GM23248 (cell line): ENCODE measurements at regions not wholly inside any gene's neighbourhood (a gene's known extent, or its start where the extent isn't known, plus 50 kb on each side); places are given as distances from the start of the nearest gene placed in this dataset.

Source experiments
- EZH2 ChIP-seq: fragments of 200-600 bp; sonication (generic); IDR thresholded peaks from 2 replicates; pipeline ENCODE4 v1.6.1; 2018; ENCODE audit warnings: antibody characterized with exemption, mild to moderate bottlenecking; ENCODE audit not compliant: insufficient read depth, poor library complexity, severe bottlenecking
- EZH2phosphoT487 ChIP-seq: fragments of 200-600 bp; sonication (generic); IDR thresholded peaks from 2 replicates; pipeline ENCODE4 v1.6.1; 2018; ENCODE audit warnings: antibody characterized with exemption, moderate library complexity, mild to moderate bottlenecking, low read depth; ENCODE audit not compliant: insufficient read depth

GRCh38 chr9:108656566-108656965 lies 199.2 kb downstream of the ACTL7B start:
- TF ChIP-seq EZH2 (no peak), EZH2phosphoT487 (no peak)
